GM18520 (cell line): ENCODE measurements at regions not wholly inside any gene's neighbourhood (a gene's known extent, or its start where the extent isn't known, plus 50 kb on each side); places are given as distances from the start of the nearest gene placed in this dataset.
"Not testable (repeated sequence)": the region's sequence is repeated elsewhere in the genome, so short reads cannot be mapped to it uniquely, and the experiment has no call there.

Source experiments
- ATAC-seq: cut with Tn5 transposase; IDR thresholded peaks from one replicate; pipeline ENCODE4 v1.9.1; 2021; ENCODE audit not compliant: unreplicated experiment

DNA sequence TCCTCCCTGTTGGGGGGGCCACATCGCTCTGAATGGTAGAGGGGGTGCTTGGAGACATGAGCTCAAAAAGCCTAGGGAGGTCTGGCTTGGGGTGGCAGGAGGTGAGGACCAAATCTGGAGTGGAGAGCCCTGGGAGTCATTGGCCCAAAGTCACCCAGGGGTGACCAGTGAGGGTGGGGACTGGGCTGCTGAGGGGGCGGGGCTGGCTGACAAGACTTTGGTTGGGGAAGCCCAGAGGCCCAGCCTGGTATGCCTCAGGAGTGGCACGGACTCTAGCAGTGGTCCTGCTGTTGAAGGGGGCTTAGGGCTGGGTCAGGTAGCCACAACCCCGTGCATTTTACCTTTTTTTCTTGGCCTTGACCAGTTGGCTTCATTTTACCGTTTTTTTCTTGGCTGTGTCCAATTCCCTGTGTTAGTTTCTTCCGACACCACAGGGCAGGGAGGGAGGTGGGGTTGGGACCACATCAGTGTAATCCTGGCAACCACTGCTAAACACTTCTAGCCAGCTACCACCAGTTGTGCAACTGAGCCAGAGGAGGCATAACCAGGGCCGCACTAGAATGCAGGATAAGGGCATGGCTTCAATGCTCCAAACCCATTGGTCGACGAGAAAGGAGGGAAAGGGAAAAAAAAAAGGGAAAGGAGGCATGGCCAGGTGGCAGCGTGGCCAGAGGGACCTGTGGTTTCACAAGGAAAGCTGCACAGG is 105.3 kb upstream of the C2CD4B start:
- no peak for ATAC-seq

DNA sequence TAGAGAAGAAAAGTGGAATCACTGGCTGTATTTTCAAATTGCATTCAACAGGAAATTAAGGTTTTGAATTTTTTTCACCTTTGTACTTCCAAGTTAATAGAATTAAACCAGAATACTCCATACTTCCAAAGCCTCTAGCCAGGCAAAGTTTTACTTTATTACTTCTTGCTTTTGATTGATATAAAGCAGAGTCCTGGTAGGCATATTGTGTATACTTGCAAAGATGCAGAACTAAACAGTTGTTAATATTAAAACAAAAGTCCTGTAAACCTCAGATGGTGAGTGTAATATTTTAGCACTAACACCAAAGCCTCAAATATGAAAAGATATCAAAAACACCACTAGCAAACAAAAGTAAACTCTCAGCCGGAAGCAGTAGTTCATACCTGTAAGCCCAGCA is 107.2 kb upstream of the C2CD4B start:
- no peak for ATAC-seq

- no peak for ATAC-seq
Observed at GRCh38 chr15:62275831-62276230, 110.7 kb upstream of the C2CD4B start.

DNA sequence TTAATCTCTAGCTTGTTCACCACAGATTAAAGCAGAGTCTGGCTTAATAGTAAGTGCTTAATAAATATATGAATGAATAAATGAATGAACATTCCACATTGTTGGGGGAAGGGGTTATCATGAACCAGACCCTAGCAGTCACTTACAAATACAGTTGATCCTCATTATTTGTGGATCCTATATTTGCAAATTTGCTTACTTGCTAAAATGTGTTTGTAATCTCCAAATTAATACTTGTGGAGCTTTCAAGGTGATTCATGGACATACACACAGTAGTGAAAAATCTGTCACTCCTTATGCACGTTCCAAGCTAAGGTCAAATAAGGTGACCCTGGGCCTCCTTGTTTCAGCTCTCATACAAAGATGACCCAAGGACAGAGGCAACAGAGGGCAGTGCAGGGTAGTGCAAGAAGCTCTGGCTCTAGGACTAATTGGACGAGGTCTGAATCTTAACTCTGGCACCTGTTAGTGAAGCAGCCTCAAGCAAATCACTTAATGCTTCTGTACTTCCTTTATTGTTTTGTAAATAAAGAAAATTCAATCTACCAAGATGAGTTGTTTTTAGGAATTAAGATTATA is 112.8 kb upstream of the C2CD4B start:
- no peak for ATAC-seq

DNA sequence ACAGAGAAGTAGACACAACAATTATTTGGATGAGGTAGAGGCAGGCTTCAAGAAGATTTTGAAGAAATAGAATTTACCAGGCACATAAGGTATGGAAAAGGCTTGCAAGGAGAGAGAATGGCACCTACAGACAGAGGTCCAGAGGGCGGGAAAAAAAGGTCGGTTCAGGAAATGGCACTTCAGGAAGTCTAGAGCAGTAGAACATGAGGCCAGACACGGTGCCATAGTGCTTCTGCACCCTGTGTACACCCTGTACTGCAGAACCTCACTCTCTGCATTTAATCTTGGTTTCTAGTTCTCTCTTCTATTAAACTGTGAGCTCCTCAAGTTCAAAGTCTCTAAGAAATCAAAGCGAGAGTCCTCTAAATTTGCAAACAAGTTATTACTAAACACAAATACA is 113.4 kb upstream of the C2CD4B start:
- ATAC-seq = no peak

- no peak for ATAC-seq
Observed at GRCh38 chr15:62279041-62279440, 114.0 kb upstream of the C2CD4B start.

- ATAC-seq = no peak
Observed at GRCh38 chr15:62280625-62281024, 115.5 kb upstream of the C2CD4B start.

GRCh38 chr15:62281801-62282200 is 116.7 kb upstream of the C2CD4B start:
- not testable (repeated sequence) for ATAC-seq

DNA sequence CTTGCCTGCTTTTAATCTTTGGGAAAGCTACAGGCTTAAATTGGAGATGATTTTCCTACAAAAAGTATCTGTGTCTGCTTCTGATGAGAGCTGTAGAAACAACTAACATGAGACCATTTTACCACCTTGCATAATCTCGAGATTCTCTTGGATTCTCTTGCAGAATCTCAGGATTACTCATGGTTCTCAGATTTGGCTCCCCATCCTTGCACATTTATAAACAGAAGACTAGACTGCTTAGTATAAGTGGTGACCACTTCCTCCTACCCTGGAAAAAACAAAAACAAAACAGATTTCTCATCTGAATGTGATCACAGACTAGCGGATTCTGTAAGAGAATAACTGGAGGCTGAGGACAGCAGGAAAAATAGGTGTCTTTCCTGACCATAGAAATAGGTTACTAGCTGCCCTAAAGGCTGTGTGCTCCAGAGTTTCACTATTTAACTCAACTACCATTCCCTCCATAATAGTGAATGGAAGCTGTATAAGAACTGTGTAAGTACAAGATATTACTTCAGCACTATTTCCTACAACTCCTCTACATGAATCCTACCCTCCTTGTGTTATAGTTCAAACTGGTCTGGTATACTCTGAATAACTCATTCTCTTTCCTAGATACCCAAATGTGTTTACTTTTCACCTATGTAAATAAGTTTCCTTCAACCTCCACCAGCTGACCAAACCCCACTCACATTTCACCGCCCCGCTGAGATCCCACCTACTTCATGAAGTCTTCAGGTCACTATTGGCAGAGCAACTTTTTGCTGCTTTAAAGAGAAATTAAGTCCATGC is 122.2 kb upstream of the C2CD4B start:
- no peak for ATAC-seq

DNA sequence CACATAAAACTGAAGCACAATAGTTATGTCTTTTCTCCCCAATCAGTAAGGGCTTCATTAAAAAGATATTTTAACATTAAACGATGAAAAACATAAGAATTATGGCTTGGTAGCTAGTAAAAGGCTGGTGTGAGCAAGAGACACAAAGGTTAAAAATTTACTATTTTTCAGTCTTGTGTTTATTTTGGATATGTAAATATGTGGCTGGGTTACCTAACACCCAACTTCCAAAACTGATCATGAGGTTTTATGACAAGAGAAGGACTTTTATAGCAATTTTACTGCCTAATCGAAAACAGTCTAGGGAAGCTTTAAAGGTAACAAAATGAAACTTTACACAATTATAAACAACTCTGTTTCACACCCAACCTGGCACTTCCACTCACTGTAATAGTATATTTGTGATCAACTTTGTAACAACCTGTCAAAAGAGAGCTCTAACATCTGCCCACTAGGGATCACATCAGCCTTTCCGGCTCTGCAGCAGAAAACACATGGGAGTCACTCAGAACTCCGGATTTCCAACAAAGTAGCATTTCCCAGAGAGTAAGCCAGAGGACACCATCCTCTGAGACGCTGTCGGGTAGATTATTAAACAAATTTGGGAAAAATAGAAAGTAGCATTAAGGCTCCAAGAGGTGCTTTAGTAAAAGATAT is 123.4 kb upstream of the C2CD4B start:
- no peak for ATAC-seq

- no peak for ATAC-seq
Observed at GRCh38 chr15:62291262-62291661, 126.2 kb upstream of the C2CD4B start.

GRCh38 chr15:62296756-62297507 is 131.8 kb upstream of the C2CD4B start:
- ATAC-seq = no peak

- no peak for ATAC-seq
Observed at GRCh38 chr15:62297522-62297921, 132.4 kb upstream of the C2CD4B start.

GRCh38 chr15:62297933-62298332 is 132.8 kb upstream of the C2CD4B start:
- ATAC-seq = no peak

- no peak for ATAC-seq
Observed at GRCh38 chr15:62298811-62299210, 133.7 kb upstream of the C2CD4B start.

- ATAC-seq = no peak
Observed at GRCh38 chr15:62299541-62299940, 134.5 kb upstream of the C2CD4B start.

DNA sequence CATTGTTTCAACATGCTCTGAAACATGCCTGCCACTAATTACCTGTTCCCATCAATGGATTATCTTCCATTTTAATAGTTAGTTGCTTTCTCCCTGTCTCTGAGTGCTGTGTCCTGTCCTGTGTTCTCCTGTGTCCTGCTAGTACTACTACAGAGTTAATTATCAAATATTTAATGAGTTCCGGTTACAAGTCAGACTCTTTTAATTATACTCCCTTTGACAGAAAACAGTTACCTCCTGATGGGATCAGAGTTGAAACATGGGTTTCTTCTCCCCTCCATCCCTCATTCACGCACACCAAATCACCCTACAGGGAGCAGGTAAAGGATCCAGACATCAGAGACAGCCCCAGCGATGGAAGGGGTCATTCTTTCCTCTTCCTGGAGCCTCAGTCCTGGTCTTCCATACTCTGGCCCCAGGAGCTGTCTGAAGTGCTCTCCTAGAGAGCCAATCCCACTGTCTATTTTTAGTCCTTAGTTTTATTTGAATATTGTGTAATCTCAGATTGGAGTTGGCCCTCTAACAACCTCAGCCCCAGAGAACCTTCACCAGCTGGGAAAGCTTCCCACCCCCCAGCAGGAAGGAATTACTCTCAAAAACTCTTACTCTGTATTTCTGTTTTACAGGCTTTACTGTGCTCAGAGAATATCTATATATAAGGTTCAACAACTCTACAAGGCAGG is 137.0 kb upstream of the C2CD4B start:
- ATAC-seq = no peak

GRCh38 chr15:62306851-62307504 is 141.9 kb upstream of the C2CD4B start:
- no peak for ATAC-seq

GRCh38 chr15:62307551-62307950 is 142.5 kb upstream of the C2CD4B start:
- ATAC-seq = no peak
